Fibroblast of villous mesenchyme (primary cell): ENCODE measurements at regions not wholly inside any gene's neighbourhood (a gene's known extent, or its start where the extent isn't known, plus 50 kb on each side); places are given as distances from the start of the nearest gene placed in this dataset.

Experiments
- DNase-seq: peaks from one replicate; pipeline ENCODE4 v3.0.0-alpha.2; 2010; ENCODE audit warnings: low read depth
- H3K4me3 ChIP-seq: 2 replicates; pipeline ENCODE4 v1.5.1; 2011; ENCODE audit warnings: low read depth, mild to moderate bottlenecking, low read length
- CTCF ChIP-seq: IDR thresholded peaks from 2 replicates; pipeline ENCODE4 v1.5.1; 2012; ENCODE audit warnings: low read depth, mild to moderate bottlenecking, low read length; ENCODE audit not compliant: insufficient read depth

GRCh38 chr10:128885573-128886555 is 581.2 kb upstream of the MGMT start:
- no peak for TF ChIP-seq CTCF
- H3K4me3 ChIP-seq: no peak overlapping the region
- DNase-seq: no peak

- no peak for DNase-seq
- no peak overlapping the region for H3K4me3 ChIP-seq
- no peak for TF ChIP-seq CTCF
These were observed 579.2 kb upstream of the MGMT start for GRCh38 chr10:128887856-128888255.

- no peak overlapping the region for H3K4me3 ChIP-seq
- no peak for TF ChIP-seq CTCF
- no peak for DNase-seq
These were observed 575.0 kb upstream of the MGMT start for GRCh38 chr10:128892005-128892404.

GRCh38 chr10:128894641-128895040 is 572.4 kb upstream of the MGMT start:
- no peak for TF ChIP-seq CTCF
- H3K4me3 ChIP-seq: no peak overlapping the region
- no peak for DNase-seq

GRCh38 chr10:128895473-128895872 is 571.6 kb upstream of the MGMT start:
- no peak overlapping the region for H3K4me3 ChIP-seq
- DNase-seq: no peak
- no peak for TF ChIP-seq CTCF

GRCh38 chr10:128896116-128896795 is 570.8 kb upstream of the MGMT start:
- no peak for TF ChIP-seq CTCF
- no peak for DNase-seq
- H3K4me3 ChIP-seq: no peak overlapping the region
